NB4 (cell line): ENCODE measurements at regions not wholly inside any gene's neighbourhood (a gene's known extent, or its start where the extent isn't known, plus 50 kb on each side); places are given as distances from the start of the nearest gene placed in this dataset.

Source experiments
- CTCF ChIP-seq: IDR thresholded peaks from one replicate; pipeline ENCODE4 v1.5.1; 2012; ENCODE audit warnings: low read depth, low read length
- POLR2A ChIP-seq: IDR thresholded peaks from 2 replicates; pipeline ENCODE4 v1.6.1; 2011; ENCODE audit warnings: mild to moderate bottlenecking; ENCODE audit not compliant: insufficient read length; ENCODE audit errors: extremely low read depth

GRCh38 chr11:130727157-130728119, 188.8 kb downstream of the SNX19 start:
- TF ChIP-seq POLR2A: no peak
- no peak for TF ChIP-seq CTCF
